ENCODE measurements at regions not wholly inside any gene's neighbourhood (a gene's known extent, or its start where the extent isn't known, plus 50 kb on each side); places are given as distances from the start of the nearest gene placed in this dataset.

DNA sequence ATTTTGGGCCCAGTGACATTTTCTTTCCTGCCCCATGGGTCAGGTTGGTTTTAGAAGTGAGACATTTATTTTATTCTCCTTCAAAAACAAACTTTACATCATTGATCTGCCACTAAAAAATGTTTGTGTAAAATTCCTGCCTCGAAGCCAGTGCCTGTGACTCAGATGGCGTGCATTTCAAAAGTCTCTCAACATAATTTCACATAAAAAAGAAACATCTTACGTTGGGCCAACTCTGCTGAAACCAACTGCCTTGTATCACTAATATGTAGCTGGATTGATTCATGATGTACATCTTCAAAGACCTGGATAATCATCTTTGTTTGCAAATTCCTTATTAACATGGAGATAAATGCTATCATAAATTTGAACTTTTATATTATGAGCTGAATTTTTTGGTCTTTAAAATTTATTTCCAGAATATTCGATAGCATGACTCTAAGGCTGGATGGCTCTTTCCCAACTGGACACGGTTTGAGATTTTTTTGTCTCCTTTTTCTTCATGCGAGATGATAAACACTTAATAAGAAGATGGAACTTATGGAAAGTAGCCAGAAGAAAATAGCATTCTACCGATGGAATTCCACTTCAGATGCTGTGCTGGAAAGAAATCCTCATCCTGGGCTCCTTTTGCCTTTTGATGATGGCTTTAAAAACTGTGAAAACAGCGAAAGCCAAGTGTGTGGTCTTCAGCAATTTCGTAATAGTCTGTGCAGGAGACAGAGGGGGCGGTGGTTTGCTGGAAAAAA, 420.5 kb downstream of the FGF9 start:
- DNase-seq = no peak
- peaks cover 6% of the 10 kb centered on the region for H3K4me1 Mint-ChIP-seq
- peaks cover 4% of the 10 kb centered on the region for H3K9me3 Mint-ChIP-seq
- no peak overlapping the region for H3K4me3 Mint-ChIP-seq
- H3K36me3 Mint-ChIP-seq = peaks cover 51% of the 10 kb centered on the region
- H3K27me3 Mint-ChIP-seq = no peaks in the 10 kb centered on the region
- H3K27ac Mint-ChIP-seq = no peak overlapping the region

DNA sequence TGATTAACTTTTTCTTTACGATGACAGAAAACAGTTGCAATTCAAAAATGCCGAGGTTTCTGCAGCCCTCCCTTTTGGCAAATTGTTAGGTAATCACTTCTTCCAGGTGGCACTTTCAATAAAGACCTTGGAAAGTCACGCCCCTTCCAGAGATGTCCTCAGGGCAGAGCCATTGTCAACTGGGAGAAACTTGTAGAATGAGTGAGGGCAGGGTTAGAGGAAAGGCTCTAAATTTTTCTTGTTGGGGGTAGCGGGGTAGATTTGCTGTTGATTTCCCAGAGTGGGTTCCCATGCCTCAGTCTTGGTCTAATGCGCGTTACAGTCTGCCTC, 421.1 kb downstream of the FGF9 start:
- DNase-seq = no peak
- Mint-ChIP-seq H3K4me3 (no peak overlapping the region), H3K9me3 (peaks cover 4% of the 10 kb centered on the region), H3K36me3 (peaks cover 47% of the 10 kb centered on the region), H3K27ac (peak overlapping the region; percentile 8), H3K27me3 (no peaks in the 10 kb centered on the region), H3K4me1 (peaks cover 6% of the 10 kb centered on the region)

DNA sequence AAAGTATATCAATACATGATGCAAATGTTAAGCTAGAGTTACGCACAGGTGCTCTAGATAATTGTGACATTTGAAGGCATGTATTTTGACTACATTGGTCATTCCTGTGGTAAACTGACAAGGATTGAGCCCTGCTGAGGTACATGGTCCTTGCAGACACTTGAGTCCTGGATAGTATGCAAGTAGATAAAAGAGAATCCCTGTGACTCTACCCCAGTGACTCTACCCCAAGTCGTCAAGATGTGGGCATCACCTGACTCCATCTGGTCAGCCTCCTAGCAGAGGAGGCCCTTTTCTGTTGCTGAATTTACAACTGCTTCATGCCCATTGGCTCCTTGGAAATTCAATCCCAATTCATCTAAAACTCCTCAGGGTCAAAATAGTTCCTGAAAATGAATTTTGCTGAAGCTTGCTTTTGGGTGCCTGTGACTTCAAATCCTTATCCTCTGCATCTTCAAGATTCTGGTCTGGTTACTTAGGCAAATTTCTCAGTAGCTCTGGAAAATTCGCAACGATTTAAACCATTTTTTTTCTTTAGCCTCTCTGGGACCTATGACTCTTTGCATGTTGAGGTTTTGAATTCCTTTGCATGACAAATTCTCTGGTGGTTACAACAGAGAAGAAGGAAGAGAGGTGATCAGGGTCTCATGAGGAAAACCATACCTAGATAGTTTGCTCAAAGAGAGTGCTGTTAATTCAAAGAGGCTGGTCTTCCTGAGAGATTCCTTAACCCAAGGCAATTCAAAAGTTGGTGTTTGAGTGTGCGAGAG, 422.1 kb downstream of the FGF9 start:
- Mint-ChIP-seq H3K9me3 (peaks cover 4% of the 10 kb centered on the region), H3K4me3 (no peak overlapping the region), H3K27ac (no peak overlapping the region), H3K27me3 (no peaks in the 10 kb centered on the region), H3K36me3 (peaks cover 42% of the 10 kb centered on the region), H3K4me1 (peaks cover 6% of the 10 kb centered on the region)
- DNase-seq = no peak

DNA sequence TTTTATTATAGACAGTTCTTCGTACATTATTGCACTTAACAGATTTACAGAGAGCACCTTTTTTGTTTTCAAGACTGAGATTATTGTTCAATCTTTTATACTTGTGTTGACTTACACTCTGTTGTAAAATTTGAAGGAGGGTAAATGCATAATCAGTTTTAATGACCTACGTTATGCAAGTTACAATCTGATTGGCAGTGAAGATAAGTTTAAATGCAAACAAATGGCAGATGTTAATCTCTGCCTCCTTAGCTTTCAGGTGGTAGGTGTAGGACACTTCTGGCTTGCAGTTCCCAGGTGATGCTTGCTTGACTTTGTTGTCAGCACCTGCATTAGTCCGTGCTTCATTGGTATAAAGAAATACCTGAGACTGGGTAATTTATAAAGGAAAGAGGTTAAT, 424.9 kb downstream of the FGF9 start:
- peaks cover 6% of the 10 kb centered on the region for H3K4me1 Mint-ChIP-seq
- H3K9me3 Mint-ChIP-seq = peaks cover 2% of the 10 kb centered on the region
- no peak overlapping the region for H3K27ac Mint-ChIP-seq
- no peak overlapping the region for H3K4me3 Mint-ChIP-seq
- no peaks in the 10 kb centered on the region for H3K27me3 Mint-ChIP-seq
- no peak for DNase-seq
- peaks cover 39% of the 10 kb centered on the region for H3K36me3 Mint-ChIP-seq

DNA sequence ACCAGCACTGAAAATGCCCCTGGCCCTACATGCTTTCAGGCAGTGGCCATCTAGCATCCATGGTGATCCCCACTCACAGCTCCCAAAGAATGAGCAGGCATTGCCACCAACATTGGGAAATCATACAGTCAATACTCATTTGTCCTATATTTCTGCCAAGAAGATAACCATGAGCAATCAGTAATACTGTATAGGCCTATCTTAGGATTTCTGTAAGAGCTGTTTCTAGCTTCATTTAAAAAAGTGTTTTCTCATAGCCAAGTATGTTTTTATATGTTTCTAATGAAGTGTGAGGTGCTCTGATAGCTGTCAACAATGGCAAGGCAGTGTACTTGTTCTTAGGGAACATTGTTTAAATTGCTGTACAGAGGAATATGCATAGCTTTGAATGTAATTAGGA, 428.7 kb downstream of the FGF9 start:
- no peaks in the 10 kb centered on the region for H3K4me1 Mint-ChIP-seq
- H3K36me3 Mint-ChIP-seq = peaks cover 23% of the 10 kb centered on the region
- no peak for DNase-seq
- H3K27me3 Mint-ChIP-seq = no peaks in the 10 kb centered on the region
- H3K27ac Mint-ChIP-seq = no peak overlapping the region
- H3K4me3 Mint-ChIP-seq = no peak overlapping the region
- H3K9me3 Mint-ChIP-seq = peaks cover 3% of the 10 kb centered on the region

DNA sequence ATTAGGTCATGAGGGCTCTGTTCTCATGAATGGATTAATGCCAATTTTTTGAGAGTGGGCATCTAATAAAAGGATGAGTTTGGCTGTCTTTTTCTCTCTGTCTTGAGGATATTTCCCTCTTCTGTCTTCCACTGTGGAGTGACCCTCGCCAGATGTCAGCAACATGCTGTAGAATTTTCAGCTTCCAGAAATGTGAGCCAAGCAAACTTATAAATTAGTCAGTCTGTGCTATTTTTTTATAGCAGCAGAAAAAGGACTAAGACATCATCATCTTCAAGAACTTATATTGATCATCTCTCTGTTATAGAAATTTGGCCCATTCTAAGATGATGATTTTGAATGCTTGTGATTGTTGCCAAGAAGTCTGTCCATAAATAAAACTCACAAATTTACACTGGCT, 431.4 kb downstream of the FGF9 start:
- no peak overlapping the region for H3K27ac Mint-ChIP-seq
- no peak overlapping the region for H3K4me3 Mint-ChIP-seq
- peaks cover 8% of the 10 kb centered on the region for H3K4me1 Mint-ChIP-seq
- no peak for DNase-seq
- peaks cover 19% of the 10 kb centered on the region for H3K36me3 Mint-ChIP-seq
- H3K9me3 Mint-ChIP-seq = peaks cover 3% of the 10 kb centered on the region
- H3K27me3 Mint-ChIP-seq = no peaks in the 10 kb centered on the region

DNA sequence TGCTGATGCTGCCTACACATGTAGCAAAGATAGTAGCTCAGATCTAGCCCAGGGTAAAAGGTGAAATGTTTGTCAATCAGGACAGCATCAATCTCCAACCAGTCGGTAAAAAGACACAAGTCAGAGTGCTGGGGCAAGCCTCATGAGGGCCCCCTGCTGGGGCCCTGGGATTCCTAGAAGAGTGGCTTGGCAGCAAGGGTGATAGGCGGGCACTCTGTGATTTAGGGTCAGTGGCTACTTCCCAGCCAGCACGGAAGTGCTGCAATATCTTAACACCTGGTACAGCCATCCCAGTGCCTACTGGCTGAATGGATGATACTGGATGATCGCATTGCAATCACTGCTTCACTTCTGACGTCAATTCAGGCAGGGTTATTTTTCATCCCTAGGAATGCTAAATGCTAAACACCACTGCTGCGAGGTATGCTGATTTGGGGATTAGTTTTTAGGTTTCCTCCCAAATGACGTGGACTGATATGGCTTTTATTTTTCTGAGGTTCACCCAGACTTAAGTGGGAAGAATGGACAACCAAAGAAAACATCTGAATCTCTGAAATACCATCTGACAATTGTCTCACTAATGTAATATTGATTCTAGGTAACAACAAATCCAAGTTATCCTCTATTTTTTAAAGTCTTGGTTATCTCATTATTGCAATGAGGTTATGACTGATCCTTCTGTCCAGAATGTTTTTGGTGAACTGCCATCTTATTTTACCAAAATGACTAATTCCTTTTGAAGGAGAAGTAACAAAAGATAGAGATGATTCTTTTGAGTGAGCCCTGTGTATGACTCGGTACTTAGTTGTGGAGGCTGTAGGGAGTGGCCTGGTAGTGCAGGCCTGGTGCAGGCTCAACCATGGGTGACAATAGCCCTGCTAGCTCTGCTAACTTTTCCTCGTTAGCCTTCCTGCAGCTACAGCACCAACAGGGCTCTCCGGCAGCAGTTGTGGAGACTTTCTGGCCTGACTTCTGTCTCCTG, 432.5 kb downstream of the FGF9 start:
- no peak for DNase-seq
- no peak overlapping the region for H3K27ac Mint-ChIP-seq
- H3K9me3 Mint-ChIP-seq = peaks cover 3% of the 10 kb centered on the region
- peaks cover 15% of the 10 kb centered on the region for H3K36me3 Mint-ChIP-seq
- H3K4me1 Mint-ChIP-seq = peaks cover 18% of the 10 kb centered on the region
- H3K4me3 Mint-ChIP-seq = no peak overlapping the region
- H3K27me3 Mint-ChIP-seq = no peaks in the 10 kb centered on the region

DNA sequence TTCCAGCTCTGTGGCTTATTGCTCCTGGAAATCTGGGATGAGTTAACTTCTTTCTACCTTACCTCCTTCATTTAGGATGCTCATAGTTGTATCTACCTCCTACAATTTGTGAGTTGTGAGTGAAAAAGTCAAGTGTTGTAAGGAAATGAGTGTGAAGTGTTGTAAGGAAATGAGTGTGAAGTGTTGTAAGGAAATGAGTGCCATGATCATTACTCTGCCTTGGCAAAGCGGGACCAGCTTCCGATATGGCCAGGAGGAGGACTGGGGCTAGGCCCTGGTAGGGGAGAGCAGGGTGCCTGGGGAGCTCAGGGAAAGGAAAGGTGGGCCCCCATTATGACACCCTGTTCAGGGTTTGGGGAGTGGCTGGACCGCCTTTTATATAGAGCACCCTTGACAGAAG, 435.2 kb downstream of the FGF9 start:
- Mint-ChIP-seq H3K4me1 (peaks cover 38% of the 10 kb centered on the region), H3K36me3 (peaks cover 26% of the 10 kb centered on the region), H3K27ac (no peak overlapping the region), H3K4me3 (no peak overlapping the region), H3K27me3 (no peaks in the 10 kb centered on the region), H3K9me3 (peaks cover 2% of the 10 kb centered on the region)
- DNase-seq = no peak

DNA sequence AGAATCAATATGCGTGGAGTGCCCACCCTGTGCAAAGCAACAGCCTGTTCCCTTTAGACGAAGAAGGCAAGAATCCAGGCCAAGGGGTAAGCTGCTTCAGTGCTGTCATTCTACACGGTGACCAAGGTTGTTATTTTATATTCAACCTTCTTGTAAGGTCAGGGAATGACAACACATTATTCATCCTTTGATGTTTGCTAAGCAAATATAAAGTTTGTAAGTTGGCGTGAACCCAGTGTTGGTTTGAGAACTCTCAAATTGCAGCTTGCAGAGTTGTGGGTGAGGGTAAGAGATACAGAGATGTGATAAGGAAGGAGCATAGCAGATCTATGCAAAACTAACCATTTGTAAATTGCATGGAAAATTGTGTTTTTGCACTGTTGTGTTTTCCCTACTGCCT, 436.7 kb downstream of the FGF9 start:
- H3K4me1 Mint-ChIP-seq = peaks cover 48% of the 10 kb centered on the region
- H3K27me3 Mint-ChIP-seq = no peaks in the 10 kb centered on the region
- H3K4me3 Mint-ChIP-seq = no peak overlapping the region
- DNase-seq = no peak
- H3K9me3 Mint-ChIP-seq = peaks cover 6% of the 10 kb centered on the region
- peaks cover 36% of the 10 kb centered on the region for H3K36me3 Mint-ChIP-seq
- no peak overlapping the region for H3K27ac Mint-ChIP-seq

DNA sequence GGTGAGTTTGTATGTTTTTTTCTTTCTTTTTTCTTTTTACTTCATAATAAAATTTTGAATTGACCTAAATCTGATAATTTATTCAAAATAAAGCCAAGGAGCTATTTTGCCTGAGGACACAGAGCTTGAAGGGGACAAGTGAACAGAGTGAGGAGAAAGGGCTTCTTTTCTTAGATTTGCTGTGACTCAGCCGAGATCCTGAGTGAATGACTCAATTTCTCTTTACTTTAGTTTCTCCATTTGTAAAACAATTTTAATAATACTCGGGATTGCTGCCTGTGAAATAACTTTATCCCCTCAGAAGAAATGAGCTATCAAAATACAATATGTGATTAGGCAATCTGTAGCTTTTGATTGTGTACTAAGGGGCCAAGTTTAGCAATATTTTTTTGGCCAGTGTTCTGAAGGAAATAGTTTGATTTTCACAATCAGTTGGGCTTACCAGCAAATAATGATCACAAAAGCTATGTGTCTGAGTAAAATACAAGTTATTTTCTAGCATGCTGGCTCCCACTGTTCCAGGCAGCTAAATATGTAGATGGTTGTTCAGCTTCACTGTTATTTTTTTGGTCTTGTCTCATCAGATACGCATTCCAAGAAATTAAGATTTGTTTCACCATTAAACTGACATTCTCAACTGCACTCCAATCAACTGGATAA, 437.5 kb downstream of the FGF9 start:
- Mint-ChIP-seq H3K9me3 (peaks cover 9% of the 10 kb centered on the region), H3K4me3 (no peak overlapping the region), H3K4me1 (peaks cover 55% of the 10 kb centered on the region), H3K36me3 (peaks cover 44% of the 10 kb centered on the region), H3K27ac (peak overlapping the region; percentile 73), H3K27me3 (no peaks in the 10 kb centered on the region)
- DNase-seq = no peak

DNA sequence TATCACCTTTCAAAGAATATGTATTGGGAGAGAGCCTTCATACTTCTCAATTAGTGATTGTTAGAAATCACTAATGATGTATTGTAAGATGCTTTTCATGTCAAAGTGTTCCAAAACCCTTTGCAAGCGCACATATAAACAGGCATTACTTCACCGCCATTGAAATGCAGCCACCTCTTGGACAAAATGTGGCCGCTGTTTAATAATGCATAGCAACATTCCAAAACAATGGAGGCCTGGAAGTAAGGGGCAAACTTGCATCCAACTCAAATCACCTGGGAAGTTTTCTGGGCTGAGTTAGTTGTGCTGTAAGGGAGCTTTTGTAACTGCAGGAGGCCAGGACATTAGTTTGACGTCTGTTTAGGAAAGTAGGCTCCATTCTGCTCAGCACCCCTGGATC, 438.1 kb downstream of the FGF9 start:
- no peak overlapping the region for H3K4me3 Mint-ChIP-seq
- H3K27ac Mint-ChIP-seq = peak overlapping the region; percentile 73
- DNase-seq = no peak
- H3K27me3 Mint-ChIP-seq = no peaks in the 10 kb centered on the region
- peaks cover 13% of the 10 kb centered on the region for H3K9me3 Mint-ChIP-seq
- H3K4me1 Mint-ChIP-seq = peaks cover 60% of the 10 kb centered on the region
- peaks cover 48% of the 10 kb centered on the region for H3K36me3 Mint-ChIP-seq

DNA sequence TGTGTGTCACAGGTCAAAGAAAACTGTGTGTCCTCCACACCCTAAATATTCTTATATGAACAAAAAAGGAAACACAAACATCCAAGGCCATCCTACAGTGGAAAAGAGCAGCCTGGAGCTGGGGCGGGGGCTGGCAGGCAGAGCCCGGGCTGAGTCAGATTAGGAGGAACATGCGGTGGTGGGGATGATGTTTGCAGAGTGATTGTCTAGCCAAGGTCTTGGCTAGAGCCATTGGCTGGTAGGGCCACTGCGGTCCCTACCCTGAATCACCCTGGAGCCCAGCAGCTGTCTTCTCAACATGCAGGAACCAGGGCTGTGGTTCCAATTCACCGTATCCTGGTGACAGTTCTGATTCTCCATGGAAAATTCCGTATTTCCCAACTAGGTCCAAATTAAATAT, 439.5 kb downstream of the FGF9 start:
- Mint-ChIP-seq H3K27ac (peak overlapping the region; percentile 42), H3K4me1 (peaks cover 70% of the 10 kb centered on the region), H3K4me3 (no peak overlapping the region), H3K36me3 (peaks cover 52% of the 10 kb centered on the region), H3K27me3 (no peaks in the 10 kb centered on the region), H3K9me3 (peaks cover 12% of the 10 kb centered on the region)
- no peak for DNase-seq

DNA sequence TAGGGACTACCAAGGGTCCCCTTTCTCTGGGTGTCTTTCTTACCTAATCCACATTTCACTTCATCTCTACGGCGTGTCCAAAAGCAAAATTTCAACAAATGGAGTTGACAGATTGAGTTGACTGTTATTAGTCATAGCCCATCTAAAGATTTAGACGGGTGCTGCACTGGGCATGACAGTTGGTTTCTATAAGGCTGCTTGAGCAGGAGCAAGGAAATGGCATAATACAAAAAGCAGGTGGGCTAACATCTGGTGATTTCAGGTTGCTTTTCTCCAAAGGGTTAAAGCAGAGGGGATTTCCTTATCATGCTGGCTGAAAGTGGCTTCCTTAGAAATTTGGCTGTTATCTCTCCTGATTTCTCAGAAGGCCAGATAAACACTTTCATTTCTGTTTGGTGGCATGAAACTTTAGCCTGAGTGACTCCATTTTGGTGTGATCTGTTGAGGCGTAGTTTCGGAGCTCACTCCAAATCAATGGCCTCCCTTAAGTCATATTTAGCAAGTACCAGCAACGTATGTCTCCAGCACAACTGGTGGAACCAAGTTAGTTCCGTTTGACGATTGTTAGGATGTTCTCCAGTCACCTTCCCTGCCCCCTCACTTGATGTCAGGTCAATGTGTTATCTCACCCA, 440.4 kb downstream of the FGF9 start:
- Mint-ChIP-seq H3K36me3 (peaks cover 60% of the 10 kb centered on the region), H3K4me3 (no peak overlapping the region), H3K27me3 (no peaks in the 10 kb centered on the region), H3K9me3 (peaks cover 15% of the 10 kb centered on the region), H3K27ac (peak overlapping the region; percentile 40), H3K4me1 (peaks cover 77% of the 10 kb centered on the region)
- no peak for DNase-seq

DNA sequence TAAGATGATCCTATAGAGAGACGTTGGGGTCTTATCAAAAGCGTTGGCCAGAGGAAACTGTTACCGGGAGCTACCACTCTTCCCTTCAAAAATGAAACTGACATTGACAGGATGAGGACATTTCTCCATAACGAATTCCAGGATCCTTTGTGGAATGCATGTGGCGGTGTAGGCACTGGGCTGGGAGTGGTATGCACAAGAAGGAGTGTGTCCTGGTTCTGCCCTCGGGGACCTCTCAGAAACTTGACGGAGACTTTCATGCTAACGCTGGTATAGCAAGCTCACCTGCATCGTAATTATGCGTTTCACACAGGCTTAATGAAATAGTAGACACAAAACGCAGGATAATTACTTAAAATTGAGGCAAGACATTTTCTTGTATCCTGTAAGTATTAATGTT, 441.1 kb downstream of the FGF9 start:
- peaks cover 63% of the 10 kb centered on the region for H3K36me3 Mint-ChIP-seq
- no peak for DNase-seq
- H3K27ac Mint-ChIP-seq = peak overlapping the region; percentile 40
- H3K4me1 Mint-ChIP-seq = peaks cover 74% of the 10 kb centered on the region
- H3K4me3 Mint-ChIP-seq = no peak overlapping the region
- H3K27me3 Mint-ChIP-seq = no peaks in the 10 kb centered on the region
- peaks cover 19% of the 10 kb centered on the region for H3K9me3 Mint-ChIP-seq

All from activated naive CD8-positive, alpha-beta T cell treated with anti-CD3 and anti-CD28 coated beads for 36 hours (primary cell).